ENCODE measurements at regions not wholly inside any gene's neighbourhood (a gene's known extent, or its start where the extent isn't known, plus 50 kb on each side); places are given as distances from the start of the nearest gene placed in this dataset.

DNA sequence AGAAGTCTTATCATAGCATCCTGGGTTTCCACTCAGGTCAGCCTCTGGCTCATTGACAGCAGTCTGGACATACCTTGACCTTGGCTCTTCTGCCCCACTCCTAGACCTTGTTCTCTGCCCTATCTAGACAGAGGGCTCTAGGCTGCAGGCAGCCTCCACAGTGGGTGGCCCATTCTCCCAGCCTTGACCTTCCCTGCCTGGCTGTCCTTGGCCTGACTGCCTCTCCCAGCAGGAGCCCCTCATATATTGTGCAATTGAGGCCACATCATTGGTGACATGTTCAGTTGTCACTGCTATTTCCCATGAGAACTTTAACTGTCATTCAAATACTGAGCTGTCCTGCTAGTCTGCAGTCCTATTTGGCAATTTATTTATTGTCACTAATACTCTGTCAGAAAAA is 503.4 kb downstream of the PLXNA4 start:
- Histone ChIP-seq H3K36me3 (ENCODE audit: control insufficient read depth in 2 of 2, insufficient read depth in 2 of 2, low read length in 2 of 2) (no peaks in the 10 kb centered on the region), H3K4me1 (ENCODE audit: control insufficient read depth, insufficient read depth, low read length) (peaks cover 11% of the 10 kb centered on the region), H3K27ac (ENCODE audit: low read length) (no peak overlapping the region), H3K27me3 (ENCODE audit: control insufficient read depth in 1 of 2, insufficient read depth in 2 of 2, low read length in 2 of 2) (no peaks in the 10 kb centered on the region), H3K4me3 (ENCODE audit: low read length in 2 of 2) (no peak overlapping the region), H3K9ac (ENCODE audit: low read length in 2 of 2) (no peak overlapping the region), H3K9me3 (ENCODE audit: control insufficient read depth in 2 of 2, low read length in 2 of 2) (no peaks in the 10 kb centered on the region)

DNA sequence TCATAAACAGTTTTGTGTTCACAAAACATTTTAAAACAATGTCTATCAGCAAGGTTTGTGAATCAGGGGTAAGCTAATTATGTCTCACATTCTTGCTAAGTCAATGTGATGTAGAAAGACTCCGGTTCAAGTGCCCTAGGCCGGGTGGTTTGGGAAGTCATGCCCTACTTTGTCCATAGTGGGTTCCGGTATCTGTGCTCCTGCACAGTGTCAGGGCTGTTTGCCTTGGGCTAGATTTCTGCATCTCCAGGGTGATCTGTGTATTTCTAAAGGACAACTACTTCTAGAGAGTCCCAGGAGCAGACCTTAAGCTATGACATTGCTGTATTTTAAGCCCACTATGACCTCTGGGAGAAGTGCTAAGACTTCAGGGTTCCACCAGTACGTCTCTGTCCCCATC is 504.1 kb downstream of the PLXNA4 start:
- H3K4me3 ChIP-seq (ENCODE audit: low read length in 2 of 2): no peak overlapping the region
- H3K4me1 ChIP-seq (ENCODE audit: control insufficient read depth, insufficient read depth, low read length): peaks cover 18% of the 10 kb centered on the region
- H3K9me3 ChIP-seq (ENCODE audit: control insufficient read depth in 2 of 2, low read length in 2 of 2): no peaks in the 10 kb centered on the region
- H3K9ac ChIP-seq (ENCODE audit: low read length in 2 of 2): no peak overlapping the region
- no peaks in the 10 kb centered on the region for H3K27me3 ChIP-seq (ENCODE audit: control insufficient read depth in 1 of 2, insufficient read depth in 2 of 2, low read length in 2 of 2)
- H3K36me3 ChIP-seq (ENCODE audit: control insufficient read depth in 2 of 2, insufficient read depth in 2 of 2, low read length in 2 of 2): no peaks in the 10 kb centered on the region
- H3K27ac ChIP-seq (ENCODE audit: low read length): no peak overlapping the region

DNA sequence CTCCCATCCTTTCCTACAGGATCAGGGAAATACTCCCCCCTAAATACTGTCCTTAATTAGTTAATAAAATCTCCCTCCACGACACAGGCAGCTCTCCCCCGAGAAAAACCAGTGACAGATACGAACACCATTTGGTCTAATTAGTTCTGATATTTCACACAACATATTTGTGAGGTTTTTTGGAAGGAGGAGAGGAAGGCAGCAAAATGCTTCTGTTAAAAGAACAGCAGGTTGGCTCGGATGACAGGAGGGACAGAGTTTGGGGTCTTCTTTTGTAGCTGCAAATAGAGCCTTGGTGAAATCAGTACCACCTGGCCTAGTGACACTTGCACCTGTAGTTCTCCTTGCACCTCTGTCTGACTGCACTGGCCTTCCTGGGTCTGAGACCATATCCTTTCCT is 507.0 kb downstream of the PLXNA4 start:
- no peaks in the 10 kb centered on the region for H3K36me3 ChIP-seq (ENCODE audit: control insufficient read depth in 2 of 2, insufficient read depth in 2 of 2, low read length in 2 of 2)
- no peak overlapping the region for H3K4me3 ChIP-seq (ENCODE audit: low read length in 2 of 2)

DNA sequence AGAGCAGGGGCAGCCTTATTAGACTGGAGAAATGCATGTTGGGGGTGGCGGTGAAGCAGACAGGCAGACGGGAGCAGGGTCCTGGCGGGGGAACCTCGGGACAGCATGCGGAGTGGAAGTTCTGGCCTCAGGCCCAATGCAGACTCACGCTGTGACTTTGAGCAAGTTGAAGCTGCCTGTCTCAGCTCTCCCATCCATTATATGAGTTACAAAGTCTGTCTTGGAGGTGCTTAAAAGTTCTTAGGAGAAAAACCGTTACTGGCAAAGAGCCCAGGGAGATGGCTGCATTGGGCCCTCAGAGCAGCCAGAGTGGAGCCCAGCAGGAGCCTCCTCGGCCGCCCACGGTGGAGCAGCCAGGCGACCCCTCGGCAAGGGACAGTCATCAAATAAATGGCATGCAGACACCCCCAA is 509.5 kb downstream of the PLXNA4 start:
- Histone ChIP-seq H3K9me3 (ENCODE audit: control insufficient read depth in 2 of 2, low read length in 2 of 2) (no peaks in the 10 kb centered on the region), H3K4me3 (ENCODE audit: low read length in 2 of 2) (peak overlapping the region; percentile 54), H3K27ac (ENCODE audit: low read length) (peak overlapping the region; percentile 92), H3K36me3 (ENCODE audit: control insufficient read depth in 2 of 2, insufficient read depth in 2 of 2, low read length in 2 of 2) (no peaks in the 10 kb centered on the region), H3K4me1 (ENCODE audit: control insufficient read depth, insufficient read depth, low read length) (peaks cover 31% of the 10 kb centered on the region), H3K27me3 (ENCODE audit: control insufficient read depth in 1 of 2, insufficient read depth in 2 of 2, low read length in 2 of 2) (no peaks in the 10 kb centered on the region), H3K9ac (ENCODE audit: low read length in 2 of 2) (peak overlapping the region; percentile 47 to 62)

More for the DNA sequence above, 507.0 kb downstream of the PLXNA4 start:
- Histone ChIP-seq H3K9ac (ENCODE audit: low read length in 2 of 2) (no peak overlapping the region), H3K27ac (ENCODE audit: low read length) (no peak overlapping the region), H3K4me1 (ENCODE audit: control insufficient read depth, insufficient read depth, low read length) (peaks cover 36% of the 10 kb centered on the region), H3K27me3 (ENCODE audit: control insufficient read depth in 1 of 2, insufficient read depth in 2 of 2, low read length in 2 of 2) (no peaks in the 10 kb centered on the region), H3K9me3 (ENCODE audit: control insufficient read depth in 2 of 2, low read length in 2 of 2) (no peaks in the 10 kb centered on the region)

DNA sequence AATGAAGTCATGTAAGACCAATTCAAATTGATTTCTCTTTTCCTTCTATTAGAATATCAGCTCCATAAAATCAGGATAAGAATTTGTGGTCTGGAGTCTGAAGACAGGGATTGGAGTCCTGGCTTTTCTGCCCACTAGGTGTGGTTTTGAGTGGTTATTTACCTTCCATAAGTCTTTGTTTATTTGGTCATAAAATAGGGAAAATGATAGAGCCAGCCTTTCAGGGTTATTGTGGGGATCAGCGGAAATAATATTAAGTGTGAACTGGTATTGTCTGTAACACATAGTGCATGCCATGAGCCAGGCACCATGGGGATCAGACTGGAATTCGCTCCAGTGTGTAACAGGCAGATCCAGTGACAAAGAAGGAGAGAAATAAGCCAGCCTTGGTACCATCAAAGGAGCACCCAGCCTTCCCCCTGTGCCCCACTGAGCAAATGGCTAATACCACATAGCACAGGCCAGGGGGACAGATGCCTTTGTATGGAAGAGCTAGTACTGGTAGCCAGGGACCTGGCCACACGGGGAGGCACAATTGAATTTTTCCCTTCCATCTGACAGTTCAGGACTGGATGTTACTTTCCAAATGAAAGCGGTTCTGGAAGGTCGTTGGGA is 509.7 kb upstream of the PODXL start:
- H3K27ac ChIP-seq (ENCODE audit: low read length): peak overlapping the region; percentile 92
- H3K9ac ChIP-seq (ENCODE audit: low read length in 2 of 2): peak overlapping the region; percentile 47 to 62
- H3K9me3 ChIP-seq (ENCODE audit: control insufficient read depth in 2 of 2, low read length in 2 of 2): no peaks in the 10 kb centered on the region
- H3K36me3 ChIP-seq (ENCODE audit: control insufficient read depth in 2 of 2, insufficient read depth in 2 of 2, low read length in 2 of 2): no peaks in the 10 kb centered on the region
- no peaks in the 10 kb centered on the region for H3K27me3 ChIP-seq (ENCODE audit: control insufficient read depth in 1 of 2, insufficient read depth in 2 of 2, low read length in 2 of 2)
- H3K4me1 ChIP-seq (ENCODE audit: control insufficient read depth, insufficient read depth, low read length): peaks cover 31% of the 10 kb centered on the region
- H3K4me3 ChIP-seq (ENCODE audit: low read length in 2 of 2): peak overlapping the region; percentile 35 to 40

DNA sequence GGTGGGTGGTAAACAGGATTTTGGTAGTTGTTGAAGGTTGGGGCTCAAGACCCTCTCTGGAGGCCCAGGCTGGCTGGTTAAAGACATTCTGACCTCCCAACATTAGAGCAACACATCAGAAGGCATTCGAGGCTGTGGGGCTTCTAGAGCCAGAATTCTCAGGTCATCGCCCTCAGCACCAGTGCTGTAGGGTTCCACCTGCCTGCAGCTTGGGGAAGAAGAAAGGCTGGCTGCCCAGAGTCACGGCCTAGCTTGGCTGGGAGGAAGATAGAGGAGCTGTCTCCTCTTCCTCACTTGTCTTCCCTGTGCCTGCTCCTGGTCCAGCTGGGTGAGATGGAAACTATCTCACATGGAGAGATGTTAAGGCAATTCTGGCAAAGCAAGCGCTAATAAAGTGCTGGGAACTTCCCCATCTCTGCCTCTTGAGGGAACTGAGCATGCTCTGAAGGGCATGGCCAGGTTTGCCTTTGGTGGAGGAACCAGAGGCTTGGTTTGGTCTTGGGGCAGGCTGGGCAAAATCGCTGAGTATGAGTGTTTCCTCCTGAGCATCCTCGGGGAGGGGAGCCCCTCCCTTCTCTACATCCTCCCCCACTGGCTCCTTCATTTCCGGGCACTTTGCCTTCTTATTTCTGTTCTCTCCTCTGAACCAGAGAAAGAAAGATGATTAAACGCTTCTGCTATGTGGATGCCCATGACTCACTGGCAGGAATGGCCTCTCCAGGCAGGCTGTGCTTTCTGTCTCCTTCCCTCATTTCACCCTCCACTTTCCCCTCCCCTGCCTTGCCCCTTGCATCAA is 509.0 kb upstream of the PODXL start:
- H3K9ac ChIP-seq (ENCODE audit: low read length in 2 of 2): peak overlapping the region; percentile 13 to 62
- peak overlapping the region; percentile 92 for H3K27ac ChIP-seq (ENCODE audit: low read length)
- H3K9me3 ChIP-seq (ENCODE audit: control insufficient read depth in 2 of 2, low read length in 2 of 2): no peaks in the 10 kb centered on the region
- no peaks in the 10 kb centered on the region for H3K36me3 ChIP-seq (ENCODE audit: control insufficient read depth in 2 of 2, insufficient read depth in 2 of 2, low read length in 2 of 2)
- H3K4me3 ChIP-seq (ENCODE audit: low read length in 2 of 2): no peak overlapping the region
- peaks cover 31% of the 10 kb centered on the region for H3K4me1 ChIP-seq (ENCODE audit: control insufficient read depth, insufficient read depth, low read length)
- H3K27me3 ChIP-seq (ENCODE audit: control insufficient read depth in 1 of 2, insufficient read depth in 2 of 2, low read length in 2 of 2): no peaks in the 10 kb centered on the region

DNA sequence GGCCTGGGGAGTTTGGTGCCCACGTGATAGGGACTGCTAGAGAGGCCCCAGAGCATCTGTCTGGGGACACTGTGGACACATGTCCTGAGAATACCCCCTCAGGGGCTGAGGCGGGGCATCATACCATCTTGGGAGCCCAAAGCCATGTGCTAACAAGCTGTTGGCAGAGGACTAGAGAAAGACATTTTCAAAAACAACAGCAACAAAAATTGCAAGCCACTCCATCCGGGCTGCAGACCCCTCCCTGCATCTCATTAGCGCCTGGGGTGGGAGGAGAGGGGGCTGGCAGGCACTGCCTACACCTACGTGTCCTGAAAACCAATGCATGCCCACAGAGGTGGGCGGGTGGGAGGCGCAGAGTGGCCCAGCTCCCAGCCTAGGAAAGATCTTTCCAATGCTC is 507.4 kb upstream of the PODXL start:
- Histone ChIP-seq H3K27me3 (ENCODE audit: control insufficient read depth in 1 of 2, insufficient read depth in 2 of 2, low read length in 2 of 2) (no peaks in the 10 kb centered on the region), H3K9ac (ENCODE audit: low read length in 2 of 2) (no peak overlapping the region), H3K27ac (ENCODE audit: low read length) (no peak overlapping the region), H3K36me3 (ENCODE audit: control insufficient read depth in 2 of 2, insufficient read depth in 2 of 2, low read length in 2 of 2) (no peaks in the 10 kb centered on the region), H3K4me3 (ENCODE audit: low read length in 2 of 2) (no peak overlapping the region), H3K9me3 (ENCODE audit: control insufficient read depth in 2 of 2, low read length in 2 of 2) (no peaks in the 10 kb centered on the region), H3K4me1 (ENCODE audit: control insufficient read depth, insufficient read depth, low read length) (peaks cover 31% of the 10 kb centered on the region)

DNA sequence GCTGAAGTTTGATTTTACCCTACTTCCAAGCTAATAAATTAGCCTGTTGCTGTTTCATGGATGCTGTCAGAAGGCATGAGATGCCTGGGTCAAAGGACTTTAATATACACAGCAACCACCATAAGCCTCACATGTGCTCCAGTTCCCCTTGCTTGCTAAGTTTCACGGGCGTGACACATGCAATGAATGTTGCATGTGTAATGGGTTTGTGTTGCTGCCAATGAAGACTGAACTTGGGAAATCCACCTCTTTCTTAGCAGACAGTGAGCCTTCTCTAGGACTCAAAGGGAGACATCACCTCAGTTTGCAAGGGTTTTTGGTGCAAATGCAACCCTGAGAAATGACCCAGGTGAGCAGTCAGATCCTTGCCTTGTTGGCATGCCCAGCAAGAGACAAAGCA is 505.5 kb upstream of the PODXL start:
- Histone ChIP-seq H3K4me1 (ENCODE audit: control insufficient read depth, insufficient read depth, low read length) (peaks cover 19% of the 10 kb centered on the region), H3K9ac (ENCODE audit: low read length in 2 of 2) (no peak overlapping the region), H3K27me3 (ENCODE audit: control insufficient read depth in 1 of 2, insufficient read depth in 2 of 2, low read length in 2 of 2) (no peaks in the 10 kb centered on the region), H3K4me3 (ENCODE audit: low read length in 2 of 2) (no peak overlapping the region), H3K36me3 (ENCODE audit: control insufficient read depth in 2 of 2, insufficient read depth in 2 of 2, low read length in 2 of 2) (no peaks in the 10 kb centered on the region), H3K9me3 (ENCODE audit: control insufficient read depth in 2 of 2, low read length in 2 of 2) (no peaks in the 10 kb centered on the region), H3K27ac (ENCODE audit: low read length) (no peak overlapping the region)

DNA sequence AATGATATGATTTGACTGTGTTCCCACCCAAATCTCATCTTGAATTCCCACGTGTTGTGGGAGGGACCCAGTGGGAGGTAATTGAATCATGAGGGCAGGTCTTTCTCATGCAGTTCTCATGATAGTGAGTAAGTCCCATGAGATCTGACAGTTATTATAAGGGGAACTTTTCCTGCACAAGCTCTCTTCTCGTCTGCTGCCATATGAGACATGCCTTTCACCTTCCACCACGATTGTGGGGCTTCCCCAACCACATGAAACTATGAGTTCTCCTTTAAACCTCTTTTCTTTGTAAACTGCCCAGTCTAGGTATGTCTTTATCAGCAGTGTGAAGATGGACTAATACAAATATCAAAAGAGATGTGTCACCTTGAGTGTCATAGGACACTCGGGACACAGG is 502.7 kb upstream of the PODXL start:
- Histone ChIP-seq H3K36me3 (ENCODE audit: control insufficient read depth in 2 of 2, insufficient read depth in 2 of 2, low read length in 2 of 2) (no peaks in the 10 kb centered on the region), H3K4me1 (ENCODE audit: control insufficient read depth, insufficient read depth, low read length) (peaks cover 17% of the 10 kb centered on the region), H3K9ac (ENCODE audit: low read length in 2 of 2) (no peak overlapping the region), H3K27me3 (ENCODE audit: control insufficient read depth in 1 of 2, insufficient read depth in 2 of 2, low read length in 2 of 2) (no peaks in the 10 kb centered on the region), H3K4me3 (ENCODE audit: low read length in 2 of 2) (no peak overlapping the region), H3K9me3 (ENCODE audit: control insufficient read depth in 2 of 2, low read length in 2 of 2) (no peaks in the 10 kb centered on the region), H3K27ac (ENCODE audit: low read length) (no peak overlapping the region)

DNA sequence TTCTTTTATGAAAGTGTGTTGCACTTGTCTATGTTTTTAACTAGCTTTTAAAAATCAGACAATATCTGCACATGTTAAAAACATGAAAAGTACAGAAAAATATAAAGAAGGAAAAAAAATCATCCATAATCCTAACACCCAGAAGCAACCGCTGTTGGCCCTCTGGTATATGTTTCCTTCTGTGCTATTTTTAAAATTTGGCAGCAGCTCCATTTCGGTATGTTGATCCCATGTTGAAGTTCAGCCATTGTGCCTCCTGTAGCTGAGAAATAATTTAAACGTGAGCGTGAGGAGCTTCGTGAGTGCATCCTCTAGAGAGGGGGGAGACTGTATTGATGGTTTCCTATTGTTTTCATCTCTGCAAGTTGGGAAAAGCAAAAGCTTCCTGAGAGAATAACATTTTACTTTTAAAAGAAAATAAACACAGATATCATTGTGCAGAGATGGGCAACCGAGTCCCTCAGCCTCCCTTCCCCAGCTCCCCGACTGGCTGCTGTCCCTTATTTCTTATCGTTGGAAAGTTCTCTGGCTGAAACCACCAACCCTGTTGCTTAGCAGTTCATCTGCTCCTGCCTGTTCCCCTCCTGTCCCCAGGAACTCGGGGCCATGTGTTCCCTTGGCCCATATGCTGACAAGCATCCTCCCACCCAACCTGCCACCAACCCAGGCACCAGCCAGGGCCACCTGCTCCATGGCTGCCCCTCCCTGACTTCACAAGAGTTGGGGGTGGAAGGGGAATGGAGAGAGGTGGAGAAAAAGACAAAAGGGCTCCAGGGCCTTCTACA is 499.1 kb upstream of the PODXL start:
- H3K4me3 ChIP-seq (ENCODE audit: low read length in 2 of 2): no peak overlapping the region
- no peaks in the 10 kb centered on the region for H3K9me3 ChIP-seq (ENCODE audit: control insufficient read depth in 2 of 2, low read length in 2 of 2)
- H3K27me3 ChIP-seq (ENCODE audit: control insufficient read depth in 1 of 2, insufficient read depth in 2 of 2, low read length in 2 of 2): no peaks in the 10 kb centered on the region
- no peak overlapping the region for H3K9ac ChIP-seq (ENCODE audit: low read length in 2 of 2)
- no peaks in the 10 kb centered on the region for H3K36me3 ChIP-seq (ENCODE audit: control insufficient read depth in 2 of 2, insufficient read depth in 2 of 2, low read length in 2 of 2)
- H3K4me1 ChIP-seq (ENCODE audit: control insufficient read depth, insufficient read depth, low read length): peaks cover 29% of the 10 kb centered on the region
- no peak overlapping the region for H3K27ac ChIP-seq (ENCODE audit: low read length)
